HG03342 (cell line): ENCODE measurements at regions not wholly inside any gene's neighbourhood (a gene's known extent, or its start where the extent isn't known, plus 50 kb on each side); places are given as distances from the start of the nearest gene placed in this dataset.

Source experiments
- ATAC-seq: cut with Tn5 transposase; IDR thresholded peaks from one replicate; pipeline ENCODE4 v1.9.1; 2021; ENCODE audit warnings: mild to moderate bottlenecking, moderate library complexity; ENCODE audit not compliant: unreplicated experiment

DNA sequence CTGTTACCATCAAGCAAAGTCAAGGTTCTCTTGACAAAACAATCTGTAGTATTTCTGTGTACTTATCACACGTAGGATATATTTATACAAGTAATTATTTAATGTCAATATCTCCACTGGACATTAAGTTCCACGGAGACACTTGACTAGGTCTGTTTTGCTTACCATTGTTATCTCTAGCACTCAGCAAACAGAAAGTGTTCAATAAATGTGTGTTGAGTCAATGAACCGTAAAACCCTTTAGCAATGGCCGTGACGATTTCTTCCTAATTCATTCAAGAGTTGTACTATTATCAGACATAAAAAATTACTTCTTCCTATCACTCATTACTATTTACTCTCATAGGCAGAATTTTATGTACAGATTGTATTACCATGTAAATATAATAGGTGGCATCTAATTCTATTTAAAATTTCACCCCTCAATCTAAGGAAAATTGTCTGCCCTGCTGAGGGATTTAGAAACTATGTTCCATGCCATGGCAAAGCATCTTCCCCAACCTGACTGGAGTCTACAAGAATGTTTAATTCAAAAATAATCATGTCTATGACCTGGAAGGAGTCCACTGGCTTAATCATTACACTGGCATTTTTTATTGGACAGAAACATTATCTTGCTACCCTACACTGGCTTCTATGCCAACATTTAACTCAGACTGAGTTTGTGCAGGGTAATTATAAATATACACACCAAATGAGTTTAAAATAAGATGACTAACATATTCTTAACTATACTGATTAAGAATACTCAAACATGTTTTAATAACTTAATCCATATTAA is 301.9 kb downstream of the ZEB2 start:
- ATAC-seq = no peak

GRCh38 chr2:144215701-144216675 is 303.9 kb downstream of the ZEB2 start:
- ATAC-seq = peak; percentile 61

- no peak for ATAC-seq
Observed at GRCh38 chr2:144215207-144215606, 304.7 kb downstream of the ZEB2 start.

GRCh38 chr2:144213797-144214196 is 306.1 kb downstream of the ZEB2 start:
- peak; percentile 77 for ATAC-seq

- no peak for ATAC-seq
Observed at GRCh38 chr2:144211826-144212225, 308.1 kb downstream of the ZEB2 start.

DNA sequence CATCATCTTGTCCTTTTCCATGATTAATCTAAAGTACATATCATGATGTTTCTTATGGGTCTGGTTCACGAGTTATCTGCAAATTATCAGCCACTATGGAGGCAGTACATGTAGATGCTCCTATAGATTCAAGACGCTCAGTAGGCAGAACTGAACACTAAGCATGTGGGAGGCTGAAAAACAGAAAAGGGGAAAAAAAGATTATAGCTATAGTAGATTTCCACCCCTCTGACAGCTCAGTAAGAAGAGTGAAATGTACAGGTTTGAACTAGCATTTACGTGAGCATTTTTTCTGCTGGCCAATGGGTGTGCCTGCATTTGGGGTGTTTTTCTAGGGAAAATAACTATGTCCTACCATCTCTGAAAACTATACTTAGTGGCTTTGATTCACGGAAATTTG is 308.9 kb downstream of the ZEB2 start:
- no peak for ATAC-seq

DNA sequence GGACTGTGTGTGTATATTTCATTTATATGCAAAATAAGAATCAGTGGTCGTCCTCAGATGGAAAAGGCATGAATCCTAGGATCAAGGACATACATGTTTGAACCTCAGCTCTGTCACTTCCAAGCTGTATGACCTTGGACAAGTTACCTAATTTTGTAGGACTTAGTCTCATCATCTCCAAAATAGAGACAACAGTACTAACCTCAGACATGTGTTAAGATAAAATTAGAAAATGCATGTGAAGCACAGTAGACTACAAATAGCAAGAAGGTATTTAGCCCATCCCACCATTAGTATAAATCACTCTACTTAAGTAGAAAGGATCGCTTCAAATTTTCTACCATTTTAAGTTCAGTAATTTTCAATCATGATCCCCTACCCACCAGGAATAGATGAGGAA is 309.8 kb downstream of the ZEB2 start:
- no peak for ATAC-seq

GRCh38 chr2:144208924-144209323 is 311.0 kb downstream of the ZEB2 start:
- ATAC-seq = no peak

GRCh38 chr2:144206019-144206418 is 313.9 kb downstream of the ZEB2 start:
- no peak for ATAC-seq

DNA sequence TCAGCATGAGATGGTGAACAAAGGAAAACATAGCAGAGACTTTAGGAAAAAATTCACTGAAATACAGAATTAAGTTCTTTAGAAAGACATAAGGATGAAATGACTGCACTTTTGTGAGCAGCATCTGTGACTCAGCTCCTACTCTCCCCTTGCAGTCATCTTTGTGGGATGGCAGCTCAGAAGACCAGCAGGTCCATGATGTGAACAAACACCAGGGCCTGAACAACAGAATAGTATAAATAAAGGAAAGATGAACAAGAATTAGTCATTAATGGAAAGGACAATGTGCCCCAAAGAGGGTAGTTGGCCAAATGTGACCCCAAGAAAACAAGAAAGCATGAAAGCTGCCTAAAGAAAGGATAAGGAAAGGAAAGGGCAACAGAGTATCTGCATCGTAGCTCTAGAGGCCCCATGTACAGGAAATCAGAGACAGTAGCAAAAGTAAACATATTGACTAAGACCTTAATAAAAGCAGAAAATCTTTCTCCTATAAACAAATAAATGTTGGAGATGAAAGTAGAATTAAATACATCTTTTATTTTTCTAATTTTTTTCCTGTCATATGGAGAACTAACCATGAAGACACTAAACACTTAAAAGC is 318.0 kb downstream of the ZEB2 start:
- ATAC-seq = no peak

- ATAC-seq = no peak
Observed at GRCh38 chr2:144201126-144201525, 318.8 kb downstream of the ZEB2 start.

GRCh38 chr2:144198116-144198515 is 321.8 kb downstream of the ZEB2 start:
- no peak for ATAC-seq

DNA sequence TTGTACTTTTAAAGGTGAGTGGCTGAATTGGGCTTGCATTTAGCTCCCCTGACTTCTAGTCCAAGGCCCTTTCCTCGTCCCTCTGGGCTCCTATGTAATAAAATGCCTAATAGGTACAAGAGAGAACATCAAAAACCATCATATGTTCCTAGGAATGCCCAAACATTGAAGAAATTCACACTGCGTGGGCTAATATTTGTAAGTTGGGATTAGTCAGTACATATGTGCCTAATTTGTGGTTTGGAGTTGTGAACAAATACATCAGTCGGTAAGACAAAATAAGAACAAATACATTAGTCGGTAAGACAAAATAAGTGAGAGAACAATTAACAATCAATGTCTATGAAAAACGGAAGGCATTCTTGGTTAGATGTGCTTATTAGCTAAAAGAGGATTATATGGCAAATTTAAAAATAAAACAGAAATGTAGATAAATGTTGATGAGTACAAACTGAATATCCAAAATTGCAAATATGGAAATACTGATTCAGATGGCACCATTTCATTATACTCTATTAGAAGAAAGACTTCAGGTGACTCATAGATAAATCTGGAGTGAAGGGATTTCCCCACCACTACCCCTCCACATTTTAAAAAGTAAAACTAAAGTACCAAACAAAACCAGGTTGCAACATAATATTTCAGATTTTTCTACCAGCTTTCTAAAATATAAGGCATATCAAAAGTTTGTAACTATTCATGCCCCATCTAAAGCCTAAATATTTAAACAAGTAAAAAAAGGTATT is 325.4 kb downstream of the ZEB2 start:
- ATAC-seq = no peak

DNA sequence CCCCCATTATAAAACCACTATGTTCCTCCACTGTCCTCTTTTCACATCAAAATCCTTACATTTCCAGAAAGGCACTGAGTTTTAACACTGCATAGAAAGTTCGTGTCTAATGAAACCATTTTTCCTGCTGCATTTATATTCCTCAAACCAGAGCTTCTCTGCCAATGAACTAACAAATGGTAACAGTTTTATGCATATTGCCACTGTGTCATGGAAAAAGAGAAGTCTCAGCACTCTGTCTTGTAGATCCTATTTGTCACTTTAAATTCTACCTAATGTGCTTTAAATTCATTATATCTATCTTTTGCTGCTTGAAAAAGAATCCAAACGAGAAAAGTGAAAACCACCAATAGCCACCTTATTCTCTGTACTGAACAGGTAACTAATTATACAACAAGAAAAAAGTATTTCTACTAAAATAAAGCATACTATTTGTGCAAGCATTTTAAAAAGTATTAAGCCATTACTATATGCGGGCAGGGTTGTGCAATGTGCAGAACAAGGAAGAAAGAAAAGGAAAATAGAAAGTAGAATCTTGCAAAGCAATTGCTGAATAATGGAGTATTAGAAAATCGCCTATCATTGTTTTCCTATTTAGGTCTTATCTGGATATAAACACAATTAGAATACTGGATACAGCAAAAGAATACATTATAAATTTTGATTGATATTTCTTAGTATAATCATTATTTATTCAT is 328.9 kb downstream of the ZEB2 start:
- no peak for ATAC-seq

DNA sequence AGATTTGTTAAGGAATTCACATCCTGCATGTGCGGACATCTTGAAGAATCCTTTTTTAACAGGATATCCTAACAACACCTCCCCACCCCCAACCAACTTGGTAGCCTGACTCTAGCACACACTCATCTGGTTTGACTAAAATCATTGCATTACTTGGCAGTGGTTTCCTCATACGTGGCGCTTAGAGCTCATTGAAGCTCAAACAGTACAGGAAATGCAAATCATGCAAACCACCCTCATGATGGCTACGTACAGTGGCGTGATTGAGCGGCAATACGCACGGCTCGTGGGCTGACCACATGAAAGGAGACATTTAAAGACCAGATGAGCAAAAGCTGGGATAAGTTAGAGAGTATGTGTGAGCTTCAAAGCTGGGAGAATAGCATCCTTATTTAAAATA is 336.2 kb downstream of the ZEB2 start:
- peak; percentile 99 for ATAC-seq

GRCh38 chr2:144181001-144181400 is 338.9 kb downstream of the ZEB2 start:
- ATAC-seq = no peak

DNA sequence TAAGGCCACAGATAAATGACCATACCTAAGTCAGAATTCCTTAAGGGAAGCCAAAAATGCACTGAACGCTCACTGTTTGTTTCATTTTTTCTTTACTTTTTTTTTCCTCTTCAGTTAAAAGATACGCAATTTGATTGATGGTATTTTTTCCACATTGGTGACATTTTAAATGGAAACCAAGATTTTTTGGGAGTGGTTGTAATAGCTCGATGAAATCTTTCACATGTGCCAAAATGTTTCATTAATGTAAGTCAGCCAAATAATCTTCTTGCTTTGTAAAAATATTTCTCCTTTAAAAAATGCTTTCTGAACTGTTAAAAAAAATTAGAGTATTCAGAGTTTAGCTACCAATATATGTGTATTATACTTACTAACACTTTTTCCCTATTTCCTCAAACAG is 339.8 kb downstream of the ZEB2 start:
- no peak for ATAC-seq

DNA sequence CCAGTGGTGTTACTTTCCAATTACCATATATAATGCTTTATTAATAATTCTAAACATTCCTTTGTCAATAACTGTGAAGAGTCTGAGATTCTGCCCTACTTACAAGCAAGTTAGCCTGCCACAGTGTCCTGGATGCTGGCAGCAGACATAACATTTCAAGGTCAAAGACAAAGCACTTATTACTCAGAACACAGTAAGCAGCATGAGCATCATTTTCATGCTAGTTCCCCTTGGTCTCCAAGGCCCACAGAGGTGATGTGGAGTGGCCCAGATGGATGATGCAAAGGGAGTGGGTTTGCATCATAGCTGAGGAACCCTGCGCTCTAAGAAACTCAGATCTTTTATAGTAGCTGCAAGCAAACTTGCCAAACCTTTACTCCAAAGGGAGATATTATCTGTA is 349.7 kb downstream of the ZEB2 start:
- no peak for ATAC-seq

- no peak for ATAC-seq
Observed at GRCh38 chr2:144166743-144167142, 353.2 kb downstream of the ZEB2 start.

GRCh38 chr2:144165599-144166250 is 354.2 kb downstream of the ZEB2 start:
- ATAC-seq = no peak
